ENCODE measurements at regions not wholly inside any gene's neighbourhood (a gene's known extent, or its start where the extent isn't known, plus 50 kb on each side); places are given as distances from the start of the nearest gene placed in this dataset.

GRCh38 chr21:39109163-39109530, 74.1 kb downstream of the PSMG1 start:
- ATAC-seq, result no peak

More at GRCh38 chr21:39109163-39109530, 74.1 kb downstream of the PSMG1 start:
- Mint-ChIP-seq H3K4me3 (no peak overlapping the region), H3K27me3 (ENCODE audit: insufficient read depth, low read depth, poor library complexity) (peaks cover 7% of the 10 kb centered on the region), H3K4me1 (no peaks in the 10 kb centered on the region; the same call in 2 of the 3 replicates), H3K9me3 (no peaks in the 10 kb centered on the region), H3K36me3 (ENCODE audit: low read depth) (no peaks in the 10 kb centered on the region), H3K27ac (no peak overlapping the region)
- H3K9me2 ChIP-seq (ENCODE audit: insufficient read depth), result peaks cover 11% of the 10 kb centered on the region; the same call in 1 of the 2 replicates
- DNase-seq (ENCODE audit: low spot score), result no peak
- no peak overlapping the region for H2AFZ ChIP-seq
- no peak overlapping the region for H3K4me2 ChIP-seq
- no peaks in the 10 kb centered on the region for H3K79me2 ChIP-seq (replicated peaks; ENCODE audit: insufficient read depth)
- no peaks in the 10 kb centered on the region for H4K20me1 ChIP-seq (replicated peaks; ENCODE audit: insufficient read depth)
- TF ChIP-seq JUNB (IDR thresholded peaks at IDR 0.05; ENCODE audit: unreplicated experiment) (no peak), REST (IDR thresholded peaks at IDR 0.05; ENCODE audit: unreplicated experiment) (no peak), ZNF331 (CRISPR knock-in tag; IDR thresholded peaks at IDR 0.05; ENCODE audit: low read depth) (no peak), CTCF (conservative IDR thresholded peaks at IDR 0.05; ENCODE audit: low read depth in 2 of 2) (no peak), NANOG (IDR thresholded peaks at IDR 0.05; ENCODE audit: borderline replicate concordance) (no peak), ETS1 (IDR thresholded peaks at IDR 0.05) (no peak), ZNF114 (CRISPR knock-in tag; IDR thresholded peaks at IDR 0.05) (no peak), ZNF462 (CRISPR knock-in tag; IDR thresholded peaks at IDR 0.05) (no peak), POLR2AphosphoS5 (IDR thresholded peaks at IDR 0.05; ENCODE audit: low read depth) (no peak), EZH2 (IDR thresholded peaks at IDR 0.05; ENCODE audit: low read depth, unreplicated experiment) (no peak), CREB1 (CRISPR knock-in tag; IDR thresholded peaks at IDR 0.05; ENCODE audit: low read depth) (no peak), EZH2phosphoT487 (IDR thresholded peaks at IDR 0.05; ENCODE audit: unreplicated experiment) (no peak), STAT1 (IDR thresholded peaks at IDR 0.05; ENCODE audit: unreplicated experiment) (no peak)
- H3K4me1 ChIP-seq (ENCODE audit: insufficient read depth), result no peaks in the 10 kb centered on the region
- H3K27ac ChIP-seq (ENCODE audit: low read depth), result no peak overlapping the region
- no peaks in the 10 kb centered on the region for H3F3A ChIP-seq (replicated peaks; ENCODE audit: low read depth)
- H3K4me3 ChIP-seq, result no peak overlapping the region
- H3K27me3 ChIP-seq (ENCODE audit: insufficient read depth), result no peaks in the 10 kb centered on the region
- H3K36me3 ChIP-seq (ENCODE audit: insufficient read depth), result no peaks in the 10 kb centered on the region
